Brain microvascular endothelial cell (primary cell): ENCODE measurements at regions not wholly inside any gene's neighbourhood (a gene's known extent, or its start where the extent isn't known, plus 50 kb on each side); places are given as distances from the start of the nearest gene placed in this dataset.
"Not testable (repeated sequence)": the region's sequence is repeated elsewhere in the genome, so short reads cannot be mapped to it uniquely, and the experiment has no call there.

Source experiments
- DNase-seq: peaks from one replicate; pipeline ENCODE4 v3.0.0-alpha.2; 2020
- H3K27ac ChIP-seq: fragments of 250-450 bp; sonication (Bioruptor Pico); 2 replicates; pipeline ENCODE4 v1.5.1; 2020; ENCODE audit warnings: mild to moderate bottlenecking, moderate library complexity
- H3K27me3 ChIP-seq: fragments of 250-450 bp; sonication (Bioruptor Pico); replicated peaks from 2 replicates; pipeline ENCODE4 v1.5.1; 2020; ENCODE audit warnings: mild to moderate bottlenecking
- H3K36me3 ChIP-seq: fragments of 250-450 bp; sonication (Bioruptor Pico); replicated peaks from 2 replicates; pipeline ENCODE4 v1.5.1; 2020; ENCODE audit warnings: mild to moderate bottlenecking
- H3K4me3 ChIP-seq: 2 replicates; pipeline ENCODE4 v1.5.1; 2011; ENCODE audit warnings: low read depth, mild to moderate bottlenecking, control low read depth, low read length, moderate library complexity
- CTCF ChIP-seq: IDR thresholded peaks from 2 replicates; pipeline ENCODE4 v1.5.1; 2011; ENCODE audit warnings: low read depth, mild to moderate bottlenecking, moderate library complexity, low read length, control low read depth, inconsistent platforms; ENCODE audit errors: missing control alignments
- in situ Hi-C: cut with HindIII; loops from 2 replicates; pipeline ENCODE4 v1.10.0; 2017; ENCODE audit warnings: low sequenced_read_pairs, low pct_ligation_motif_present

DNA sequence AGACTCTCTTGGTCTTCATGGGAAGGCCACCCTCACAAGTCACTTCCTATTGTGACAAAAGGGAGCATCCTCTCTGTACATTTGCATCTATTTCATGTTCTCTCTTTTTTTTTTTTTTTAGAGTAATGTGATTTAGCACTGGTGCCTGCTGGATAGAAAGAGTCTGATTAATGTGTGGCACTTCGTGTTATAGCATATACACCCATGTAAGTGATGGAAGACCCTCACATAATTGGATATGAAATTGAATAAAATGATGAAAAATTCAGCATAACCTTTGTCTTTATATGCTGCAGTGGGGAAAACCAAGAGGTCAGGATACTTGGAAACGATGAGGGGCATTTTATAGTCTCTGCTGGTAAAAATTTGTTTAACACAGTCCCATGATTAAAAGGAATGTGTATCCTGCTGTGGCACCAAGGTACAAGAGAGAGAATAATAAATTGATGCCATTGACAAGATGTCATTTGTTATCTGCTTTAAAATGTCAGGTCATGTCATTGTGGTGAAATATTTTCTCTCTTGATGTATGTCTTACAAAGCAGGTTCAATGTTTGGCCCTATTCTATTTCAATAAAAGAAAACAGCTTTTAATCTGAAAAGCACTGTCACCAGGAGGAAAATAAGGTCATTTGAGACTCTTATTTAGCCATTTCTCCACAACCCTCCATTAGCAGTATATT is 1115.4 kb downstream of the STPG2 start:
- H3K27me3 ChIP-seq, result no peaks in the 10 kb centered on the region
- TF ChIP-seq CTCF, result no peak
- no peak for DNase-seq
- no peak overlapping the region for H3K27ac ChIP-seq
- H3K4me3 ChIP-seq, result no peak overlapping the region
- in situ Hi-C loops, result no loop called here
- H3K36me3 ChIP-seq, result no peaks in the 10 kb centered on the region

GRCh38 chr4:97028785-97029184 is 1114.5 kb downstream of the STPG2 start:
- Histone ChIP-seq H3K27me3 (no peaks in the 10 kb centered on the region), H3K4me3 (no peak overlapping the region), H3K27ac (no peak overlapping the region), H3K36me3 (no peaks in the 10 kb centered on the region)
- TF ChIP-seq CTCF, result no peak
- DNase-seq, result no peak
- in situ Hi-C loops, result no loop called here

GRCh38 chr4:97037411-97038145 is 1105.7 kb downstream of the STPG2 start:
- H3K4me3 ChIP-seq, H3K27ac ChIP-seq, H3K27me3 ChIP-seq, DNase-seq, H3K36me3 ChIP-seq, in situ Hi-C loops: not testable (repeated sequence)

DNA sequence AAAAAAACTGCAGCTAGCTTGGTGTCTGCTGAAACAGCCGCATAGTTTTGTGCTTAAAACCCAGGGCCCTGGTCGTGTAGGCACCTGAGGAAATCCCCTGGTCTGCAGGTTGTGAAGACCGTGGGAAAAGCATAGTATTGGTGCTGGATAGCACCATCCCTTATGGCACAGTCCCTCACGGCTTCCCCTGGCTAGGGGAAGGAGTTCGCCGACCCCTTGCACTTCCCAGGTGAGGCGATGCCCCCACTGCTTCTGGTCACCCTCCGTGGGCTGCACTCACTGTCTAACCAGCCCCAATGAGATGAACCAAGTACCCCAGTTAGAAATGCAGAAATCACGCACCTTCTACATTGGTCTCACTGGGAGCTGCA is 1105.1 kb downstream of the STPG2 start:
- no peak for DNase-seq
- in situ Hi-C loops, result no loop called here

DNA sequence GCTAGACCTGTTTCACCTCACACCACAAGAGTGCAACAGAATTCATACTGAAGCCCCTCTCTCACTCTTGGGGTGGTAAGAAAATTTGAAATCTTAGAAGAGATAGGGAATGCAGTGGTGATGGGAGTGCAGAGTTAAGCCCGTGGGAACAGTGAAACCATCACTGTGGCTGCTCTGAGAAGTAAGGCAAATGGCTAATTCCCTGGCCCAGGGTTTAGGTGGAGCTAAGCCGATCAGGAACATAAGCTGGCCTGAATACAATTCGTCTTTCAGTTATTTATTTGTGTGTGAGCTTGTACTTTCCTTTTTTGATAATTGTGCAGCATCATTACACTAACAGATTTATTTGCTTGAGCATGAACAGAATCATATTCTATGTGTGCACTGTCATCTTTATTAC is 1070.6 kb downstream of the STPG2 start:
- in situ Hi-C loops, result no loop called here
- no peaks in the 10 kb centered on the region for H3K36me3 ChIP-seq

More for the DNA sequence above, 1105.1 kb downstream of the STPG2 start:
- H3K27ac ChIP-seq, result no peak overlapping the region
- no peak overlapping the region for H3K4me3 ChIP-seq
- no peaks in the 10 kb centered on the region for H3K36me3 ChIP-seq
- no peaks in the 10 kb centered on the region for H3K27me3 ChIP-seq
- TF ChIP-seq CTCF, result no peak

GRCh38 chr4:97073194-97073593 is 1070.1 kb downstream of the STPG2 start:
- TF ChIP-seq CTCF, result no peak
- in situ Hi-C loops, result no loop called here
- Histone ChIP-seq H3K4me3 (no peak overlapping the region), H3K27me3 (no peaks in the 10 kb centered on the region), H3K27ac (no peak overlapping the region), H3K36me3 (no peaks in the 10 kb centered on the region)
- DNase-seq, result no peak

More for the DNA sequence above, 1070.6 kb downstream of the STPG2 start:
- DNase-seq, result no peak
- Histone ChIP-seq H3K27me3 (no peaks in the 10 kb centered on the region), H3K4me3 (no peak overlapping the region), H3K27ac (no peak overlapping the region)
- no peak for TF ChIP-seq CTCF
